ENCODE measurements at regions not wholly inside any gene's neighbourhood (a gene's known extent, or its start where the extent isn't known, plus 50 kb on each side); places are given as distances from the start of the nearest gene placed in this dataset.
A peak's percentile ranks its signal among the peaks of the same experiment; 100 is the strongest.

- H3K4me1 ChIP-seq (ENCODE audit: insufficient read depth, low read length), result no peaks in the 10 kb centered on the region
- H3K4me3 ChIP-seq (ENCODE audit: low read length), result no peak overlapping the region
- TF ChIP-seq EZH2 (IDR thresholded peaks at IDR 0.05; ENCODE audit: low read length, unreplicated experiment) (no peak), CTCF (conservative IDR thresholded peaks at IDR 0.05; ENCODE audit: low read depth, low read length) (no peak), EZH2phosphoT487 (IDR thresholded peaks at IDR 0.05; ENCODE audit: borderline replicate concordance, low read length) (no peak)
- H3K9ac ChIP-seq (ENCODE audit: low read length), result no peak overlapping the region
- H3K9me3 ChIP-seq (ENCODE audit: low read length), result no peaks in the 10 kb centered on the region
- no peak overlapping the region for H3K4me2 ChIP-seq (ENCODE audit: low read length)
- no peaks in the 10 kb centered on the region for H4K20me1 ChIP-seq (ENCODE audit: low read length)
- H3K9me2 ChIP-seq (replicated peaks; ENCODE audit: low read length), result no peaks in the 10 kb centered on the region
- H3F3A ChIP-seq (ENCODE audit: low read length, unreplicated experiment), result no peaks in the 10 kb centered on the region
- H3K27me3 ChIP-seq (ENCODE audit: low read length), result no peaks in the 10 kb centered on the region
- BruUV-seq (replicated peaks), result no TSS peak
- ChIA-PET CTCF (no interaction called here), POLR2A (ENCODE audit: unreplicated experiment) (no interaction called here)
- no peak for DNase-seq
- ATAC-seq, result no peak
- H2AFZ ChIP-seq (ENCODE audit: low read length), result no peak overlapping the region
- H3K79me2 ChIP-seq (ENCODE audit: low read length), result no peaks in the 10 kb centered on the region
- intact Hi-C loops (cut with micrococcal nuclease), result no loop called here
- H3K27ac ChIP-seq (ENCODE audit: low read length), result no peak overlapping the region
- H3K36me3 ChIP-seq (ENCODE audit: low read depth, low read length), result no peaks in the 10 kb centered on the region
Measured at GRCh38 chr4:14309431-14309830, 681.9 kb upstream of the BOD1L1 start.

- peaks cover 5% of the 10 kb centered on the region; the same call in 1 of the 2 replicates for H3K4me1 ChIP-seq (ENCODE audit: insufficient read depth, low read length)
- H4K20me1 ChIP-seq (ENCODE audit: low read length), result no peaks in the 10 kb centered on the region
- intact Hi-C loops (cut with micrococcal nuclease), result no loop called here
- no peak for DNase-seq
- ChIA-PET CTCF (no interaction called here), POLR2A (ENCODE audit: unreplicated experiment) (no interaction called here)
- H3K9ac ChIP-seq (ENCODE audit: low read length), result no peak overlapping the region
- no TSS peak for BruUV-seq (replicated peaks)
- no peaks in the 10 kb centered on the region for H3K36me3 ChIP-seq (ENCODE audit: low read depth, low read length)
- TF ChIP-seq EZH2 (IDR thresholded peaks at IDR 0.05; ENCODE audit: low read length, unreplicated experiment) (no peak), CTCF (conservative IDR thresholded peaks at IDR 0.05; ENCODE audit: low read depth, low read length) (no peak), EZH2phosphoT487 (IDR thresholded peaks at IDR 0.05; ENCODE audit: borderline replicate concordance, low read length) (no peak)
- ATAC-seq, result no peak
- H2AFZ ChIP-seq (ENCODE audit: low read length), result no peak overlapping the region
- no peak overlapping the region for H3K4me2 ChIP-seq (ENCODE audit: low read length)
- no peaks in the 10 kb centered on the region for H3K9me2 ChIP-seq (replicated peaks; ENCODE audit: low read length)
- no peak overlapping the region for H3K27ac ChIP-seq (ENCODE audit: low read length)
- H3K9me3 ChIP-seq (ENCODE audit: low read length), result no peaks in the 10 kb centered on the region
- H3K4me3 ChIP-seq (ENCODE audit: low read length), result no peak overlapping the region
- no peaks in the 10 kb centered on the region for H3F3A ChIP-seq (ENCODE audit: low read length, unreplicated experiment)
- H3K79me2 ChIP-seq (ENCODE audit: low read length), result no peaks in the 10 kb centered on the region
- no peaks in the 10 kb centered on the region for H3K27me3 ChIP-seq (ENCODE audit: low read length)
Measured at GRCh38 chr4:14313757-14314156, 686.2 kb upstream of the BOD1L1 start.

- H3K9me3 ChIP-seq (ENCODE audit: low read length), result no peaks in the 10 kb centered on the region
- H3F3A ChIP-seq (ENCODE audit: low read length, unreplicated experiment), result no peaks in the 10 kb centered on the region
- intact Hi-C loops (cut with micrococcal nuclease), result no loop called here
- no peak for TF ChIP-seq EZH2phosphoT487 (IDR thresholded peaks at IDR 0.05; ENCODE audit: borderline replicate concordance, low read length)
- no peak for TF ChIP-seq CTCF (conservative IDR thresholded peaks at IDR 0.05; ENCODE audit: low read depth, low read length)
- TF ChIP-seq EZH2 (IDR thresholded peaks at IDR 0.05; ENCODE audit: low read length, unreplicated experiment), result no peak
- BruUV-seq (replicated peaks), result no TSS peak
- no peak overlapping the region for H3K27ac ChIP-seq (ENCODE audit: low read length)
- ChIA-PET CTCF (no interaction called here), POLR2A (ENCODE audit: unreplicated experiment) (no interaction called here)
- H3K4me2 ChIP-seq (ENCODE audit: low read length), result no peak overlapping the region
- H3K79me2 ChIP-seq (ENCODE audit: low read length), result no peaks in the 10 kb centered on the region
- H2AFZ ChIP-seq (ENCODE audit: low read length), result peak overlapping the region; percentile 64; the same call in 1 of the 2 replicates
- H3K4me3 ChIP-seq (ENCODE audit: low read length), result no peak overlapping the region
- H3K36me3 ChIP-seq (ENCODE audit: low read depth, low read length), result no peaks in the 10 kb centered on the region
- H3K9ac ChIP-seq (ENCODE audit: low read length), result no peak overlapping the region
- H3K9me2 ChIP-seq (replicated peaks; ENCODE audit: low read length), result no peaks in the 10 kb centered on the region
- DNase-seq, result no peak
- no peaks in the 10 kb centered on the region for H3K27me3 ChIP-seq (ENCODE audit: low read length)
- H4K20me1 ChIP-seq (ENCODE audit: low read length), result no peaks in the 10 kb centered on the region
- H3K4me1 ChIP-seq (ENCODE audit: insufficient read depth, low read length), result peaks cover 5% of the 10 kb centered on the region; the same call in 1 of the 2 replicates
- no peak for ATAC-seq
Measured at GRCh38 chr4:14315129-14315528, 687.2 kb upstream of the CPEB2 start.
